ENCODE measurements at regions not wholly inside any gene's neighbourhood (a gene's known extent, or its start where the extent isn't known, plus 50 kb on each side); places are given as distances from the start of the nearest gene placed in this dataset.

DNA sequence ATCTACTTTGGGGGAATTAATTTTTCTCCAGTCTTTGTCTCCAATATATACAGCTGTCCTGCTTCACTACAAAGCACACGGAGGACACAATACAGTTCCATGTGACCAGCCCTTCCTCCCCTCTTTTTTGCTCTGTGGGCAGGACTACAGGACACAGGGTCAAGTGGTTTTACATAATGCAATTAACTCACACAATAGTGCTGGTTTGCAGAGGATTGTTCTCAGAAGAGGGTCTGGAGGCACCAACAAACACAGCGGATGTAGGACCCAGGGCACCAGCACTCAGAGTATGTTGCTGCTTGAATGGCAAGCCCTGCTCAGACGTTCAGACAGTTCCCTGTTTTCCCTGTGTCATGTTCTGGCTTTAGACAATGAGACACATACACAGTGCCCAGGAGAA, 52.0 kb upstream of the NPTX2 start:
- in situ Hi-C loops (cut with HindIII; ENCODE audit: low pct_unique_long_range_greater_than_20kb, low sequenced_read_pairs) = no loop called here
- DNase-seq (ENCODE audit: low read depth) = no peak

DNA sequence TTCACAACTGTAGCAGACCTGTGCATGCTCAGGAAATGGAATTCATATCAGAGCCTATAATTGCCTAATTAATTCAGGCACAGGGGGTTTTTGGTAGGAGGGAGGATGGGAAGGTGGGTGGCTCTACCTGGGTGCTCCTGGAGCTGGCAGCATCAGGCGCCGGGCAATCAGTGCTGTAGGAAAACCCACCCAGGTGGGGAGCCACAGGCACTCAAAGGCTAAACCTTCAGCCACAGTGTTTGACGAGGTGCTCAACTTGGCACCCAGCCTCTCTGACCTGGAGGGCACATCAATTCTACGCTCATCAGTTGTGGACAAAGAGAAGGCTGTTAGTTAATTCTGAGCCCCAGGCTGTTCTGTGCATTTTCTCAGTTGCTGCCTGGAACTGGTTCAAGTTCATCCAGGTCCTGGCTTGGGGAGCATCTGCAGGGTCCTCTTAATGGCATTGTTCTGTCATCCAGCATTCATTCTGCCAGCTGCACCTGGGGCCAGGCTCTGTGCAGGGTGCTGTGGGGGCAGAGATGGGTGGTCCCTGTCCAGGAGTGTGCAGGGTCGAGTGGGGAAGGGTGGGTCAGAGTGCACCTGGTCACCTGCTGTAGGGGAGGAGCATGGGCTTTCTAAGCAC, 54.1 kb upstream of the NPTX2 start:
- in situ Hi-C loops (cut with HindIII; ENCODE audit: low pct_unique_long_range_greater_than_20kb, low sequenced_read_pairs) = no loop called here
- no peak for DNase-seq (ENCODE audit: low read depth)

DNA sequence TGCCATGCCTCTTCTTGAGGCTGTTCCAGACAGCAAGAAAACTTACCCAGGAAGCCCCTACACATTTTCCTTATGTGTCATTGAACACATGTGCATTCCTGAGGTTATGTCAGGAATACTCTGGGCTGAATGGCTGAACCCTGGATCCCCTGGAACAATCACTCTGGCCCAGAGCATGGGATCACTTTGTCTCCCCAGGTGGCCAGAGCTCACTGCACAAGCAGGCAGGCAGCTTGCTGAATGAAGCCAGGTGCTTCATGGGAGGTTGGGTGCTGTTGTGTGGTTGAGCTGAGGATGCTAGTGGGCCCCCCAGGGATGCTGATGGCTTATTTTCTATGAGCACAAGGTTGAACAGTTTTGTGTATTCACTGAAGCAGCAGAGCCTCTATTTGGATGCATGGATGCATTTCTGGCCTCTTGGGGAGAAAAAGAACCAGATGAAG, 54.7 kb upstream of the NPTX2 start:
- in situ Hi-C loops (cut with HindIII; ENCODE audit: low pct_unique_long_range_greater_than_20kb, low sequenced_read_pairs) = no loop called here
- DNase-seq (ENCODE audit: low read depth) = no peak

DNA sequence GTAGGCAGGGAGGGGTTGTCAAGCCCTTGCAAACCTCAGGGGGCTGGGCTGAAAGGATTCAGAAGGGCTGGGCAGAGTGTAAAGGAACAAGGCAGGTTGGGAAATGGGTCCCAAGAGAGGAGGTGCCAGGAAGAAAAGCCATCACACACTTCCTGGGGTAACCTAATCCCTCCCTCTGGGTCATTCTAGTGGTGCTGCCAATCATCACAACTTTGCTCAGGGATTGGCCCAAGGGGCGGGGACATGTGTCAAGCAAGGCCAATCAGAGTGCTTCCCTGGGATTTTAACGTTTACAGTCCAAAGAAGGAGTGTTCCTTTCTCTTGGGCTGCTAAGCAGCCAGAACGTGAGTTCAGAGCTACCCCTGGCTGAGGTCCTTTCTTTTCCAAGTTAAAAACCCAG, 57.1 kb upstream of the NPTX2 start:
- DNase-seq (ENCODE audit: low read depth) = no peak
- in situ Hi-C loops (cut with HindIII; ENCODE audit: low pct_unique_long_range_greater_than_20kb, low sequenced_read_pairs) = no loop called here

DNA sequence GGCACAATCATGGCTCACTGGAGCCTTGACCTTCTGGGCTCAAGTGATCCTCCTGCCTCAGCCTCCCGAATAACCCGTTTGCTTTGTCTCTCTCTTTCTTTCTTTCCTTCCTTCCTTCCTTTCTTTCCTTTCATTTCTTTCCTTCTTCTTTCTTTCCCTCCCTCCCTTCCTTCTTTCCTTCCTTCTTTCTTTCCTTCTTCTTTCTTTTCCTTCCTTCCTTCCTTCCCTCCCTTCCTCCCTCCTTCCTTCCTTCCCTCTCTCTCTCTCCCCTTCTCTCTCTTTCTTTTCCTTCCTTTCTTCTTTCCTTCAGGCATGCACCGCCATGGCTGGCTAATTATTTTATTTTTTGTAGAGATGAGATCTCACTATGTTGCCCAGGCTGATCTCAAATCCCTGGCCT, 57.9 kb upstream of the NPTX2 start:
- no peak for DNase-seq (ENCODE audit: low read depth)
- in situ Hi-C loops (cut with HindIII; ENCODE audit: low pct_unique_long_range_greater_than_20kb, low sequenced_read_pairs) = no loop called here

DNA sequence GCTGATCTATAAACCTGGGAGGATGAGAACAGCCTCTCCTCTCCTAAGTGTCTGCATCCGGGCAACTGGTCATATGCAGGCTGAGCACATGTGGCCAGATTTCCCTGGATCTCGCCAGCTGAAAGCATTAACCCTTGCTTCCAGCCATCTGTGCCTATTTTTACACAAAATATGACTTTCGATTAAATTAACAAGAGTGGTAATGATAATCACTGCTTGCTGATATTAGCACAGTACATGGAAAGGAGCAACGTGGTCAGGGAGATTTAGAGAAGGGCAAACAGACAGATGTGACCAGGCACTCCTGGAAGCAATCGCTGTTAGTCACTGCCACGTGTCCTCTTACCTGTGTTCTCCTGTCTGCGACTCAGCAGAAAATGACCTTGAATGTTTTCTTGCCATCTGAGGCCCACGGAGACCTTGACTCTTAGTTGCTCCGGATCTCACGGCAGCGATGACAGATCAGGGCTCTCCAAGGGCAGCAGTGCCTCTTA, 59.5 kb upstream of the NPTX2 start:
- no peak for DNase-seq (ENCODE audit: low read depth)
- in situ Hi-C loops (cut with HindIII; ENCODE audit: low pct_unique_long_range_greater_than_20kb, low sequenced_read_pairs) = no loop called here

DNA sequence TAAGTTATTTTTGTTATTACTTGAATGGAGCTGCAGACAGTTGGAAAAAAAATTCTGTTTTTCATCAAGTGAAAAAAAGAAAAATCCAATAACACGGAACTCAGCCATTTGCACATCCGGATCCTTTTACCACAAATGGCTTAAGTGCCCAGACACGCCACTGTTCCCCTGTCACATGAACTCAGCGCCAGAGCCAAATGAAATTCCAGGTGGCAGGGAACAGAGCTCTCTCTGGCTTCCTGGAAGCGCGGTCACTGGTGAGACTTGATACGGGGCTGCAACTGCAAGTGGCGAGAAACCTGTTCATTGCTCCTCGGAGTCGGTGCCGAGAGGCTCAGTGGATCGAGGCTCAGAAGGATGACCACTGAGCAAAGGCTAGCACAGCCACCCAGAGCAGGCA, 60.8 kb upstream of the NPTX2 start:
- no peak for DNase-seq (ENCODE audit: low read depth)
- in situ Hi-C loops (cut with HindIII; ENCODE audit: low pct_unique_long_range_greater_than_20kb, low sequenced_read_pairs) = no loop called here

DNA sequence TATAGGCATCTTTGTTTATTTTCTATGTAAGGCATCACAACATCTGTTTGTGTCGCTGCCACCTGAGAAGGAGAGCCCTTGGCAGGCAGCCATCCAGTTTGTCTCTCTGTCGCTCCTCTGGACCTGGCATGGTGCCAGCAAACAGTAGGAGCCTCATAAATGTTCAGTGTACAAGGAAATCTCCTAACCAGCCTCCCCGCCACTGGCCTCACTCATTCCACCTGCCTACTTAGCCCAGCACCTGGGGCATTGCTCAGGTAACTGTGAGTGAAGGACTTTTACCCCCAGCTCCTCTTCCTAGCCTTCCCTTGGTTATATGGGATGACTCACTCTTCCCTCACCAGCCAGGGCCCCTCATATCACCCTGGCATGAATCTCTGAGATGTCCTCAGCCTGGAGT, 61.7 kb upstream of the NPTX2 start:
- no peak for DNase-seq (ENCODE audit: low read depth)
- in situ Hi-C loops (cut with HindIII; ENCODE audit: low pct_unique_long_range_greater_than_20kb, low sequenced_read_pairs) = no loop called here

DNA sequence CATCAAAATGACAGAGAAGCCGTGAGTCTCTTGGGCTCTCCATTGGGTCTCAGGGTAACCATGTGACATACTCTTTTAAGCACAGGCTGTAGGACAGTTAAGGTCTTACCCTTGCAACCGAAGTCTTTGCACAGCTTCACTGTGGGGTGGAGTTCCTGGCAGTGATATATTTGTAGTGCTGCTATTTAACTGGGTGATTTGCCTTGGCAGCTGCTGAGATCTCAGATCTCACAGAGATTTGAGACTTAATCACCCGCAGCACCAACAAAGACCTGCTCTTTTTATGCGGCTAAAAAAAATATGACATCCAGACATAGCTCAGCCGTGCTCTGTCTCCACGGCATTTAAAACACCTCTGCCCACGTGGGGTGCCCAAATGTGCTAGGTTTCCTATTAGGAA, 63.4 kb upstream of the NPTX2 start:
- in situ Hi-C loops (cut with HindIII; ENCODE audit: low pct_unique_long_range_greater_than_20kb, low sequenced_read_pairs) = no loop called here
- DNase-seq (ENCODE audit: low read depth) = no peak

DNA sequence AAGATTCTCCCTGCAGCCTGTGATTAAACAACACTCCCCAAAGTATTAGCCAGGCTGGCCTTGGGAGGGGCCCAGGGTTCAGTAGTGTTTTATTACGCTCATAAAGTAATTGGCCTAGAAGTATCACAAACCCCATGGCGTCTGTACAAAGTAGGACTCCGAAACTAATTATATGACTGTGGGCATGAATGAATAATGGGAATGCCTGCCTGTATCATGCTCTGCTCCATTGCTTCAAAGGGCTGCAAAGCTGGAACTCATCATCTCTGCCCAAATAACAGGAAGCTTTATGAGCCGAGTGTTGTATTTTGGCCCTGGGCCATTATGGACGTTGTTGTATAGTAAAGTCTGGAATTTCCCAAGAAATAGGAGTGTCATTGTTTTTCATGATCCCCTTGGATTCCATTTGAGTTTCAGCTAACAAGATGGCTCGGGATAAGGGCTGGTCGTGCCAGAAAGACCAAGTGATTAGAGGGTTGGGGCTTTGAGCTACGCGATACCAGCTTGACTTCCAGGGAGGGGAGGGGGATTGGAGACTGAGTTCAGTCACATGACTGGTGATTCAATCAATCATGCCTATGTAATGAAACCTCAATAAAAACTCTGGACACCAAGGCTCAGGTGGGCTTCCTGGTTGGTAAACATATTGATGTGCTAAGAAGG, 65.3 kb upstream of the NPTX2 start:
- no peak for DNase-seq (ENCODE audit: low read depth)
- in situ Hi-C loops (cut with HindIII; ENCODE audit: low pct_unique_long_range_greater_than_20kb, low sequenced_read_pairs) = no loop called here

DNA sequence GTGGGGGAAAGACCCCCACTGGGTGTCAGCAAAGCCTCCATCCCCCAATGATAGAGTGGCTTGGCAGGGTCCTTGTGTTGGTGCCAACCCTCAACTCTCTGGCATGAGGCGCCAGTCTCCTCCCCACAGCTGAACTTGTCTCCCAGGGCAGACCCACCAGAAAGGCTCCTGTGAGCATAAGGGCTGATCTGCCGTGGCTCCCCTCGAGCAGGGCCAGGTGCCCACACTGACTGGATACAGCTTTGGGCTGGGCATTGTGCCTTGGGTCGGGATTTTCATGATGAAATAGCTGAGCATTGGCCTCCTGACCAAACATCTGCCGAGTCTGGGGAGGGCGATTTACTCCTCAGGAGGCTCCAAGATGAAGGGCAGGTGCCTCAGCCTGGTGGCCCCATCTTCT, 68.1 kb upstream of the NPTX2 start:
- no peak for DNase-seq (ENCODE audit: low read depth)
- in situ Hi-C loops (cut with HindIII; ENCODE audit: low pct_unique_long_range_greater_than_20kb, low sequenced_read_pairs) = no loop called here

DNA sequence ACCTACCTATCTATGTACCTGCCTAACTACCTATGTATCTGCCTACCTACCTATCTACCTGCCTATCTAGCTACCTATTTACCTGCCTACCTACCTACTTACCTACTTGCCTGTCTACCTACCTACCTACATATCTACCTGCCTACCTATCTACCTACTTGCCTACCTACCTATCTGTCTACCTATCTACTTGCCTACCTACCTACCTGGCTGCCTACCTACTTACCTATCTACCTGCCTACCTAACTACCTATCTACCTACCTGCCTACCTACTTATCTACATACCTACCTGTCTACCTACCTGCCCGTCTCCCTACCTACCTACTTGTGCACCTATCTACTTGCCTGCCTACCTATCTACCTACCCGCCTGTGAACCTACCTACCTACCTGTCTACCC, 68.7 kb upstream of the NPTX2 start:
- in situ Hi-C loops (cut with HindIII; ENCODE audit: low pct_unique_long_range_greater_than_20kb, low sequenced_read_pairs) = no loop called here
- no peak for DNase-seq (ENCODE audit: low read depth)

DNA sequence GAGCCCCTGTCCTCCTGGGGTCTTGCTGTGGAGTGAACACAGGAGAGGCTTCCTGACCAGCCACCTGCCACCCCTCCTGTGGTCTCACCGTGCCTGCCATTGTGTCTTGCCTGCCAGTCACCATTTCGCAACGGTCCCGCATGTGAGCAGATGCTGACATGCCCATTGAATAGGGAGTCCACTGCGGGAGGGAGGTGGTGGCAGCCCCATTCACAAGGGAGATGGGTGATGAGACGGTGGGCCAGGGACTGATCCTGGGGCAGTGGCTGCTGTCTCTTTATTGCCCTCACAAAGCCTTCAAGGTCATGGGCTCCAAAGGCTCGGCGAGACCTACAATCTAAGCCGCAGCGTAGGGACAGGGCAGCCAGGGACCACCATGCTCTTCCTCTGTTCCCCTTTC, 76.0 kb upstream of the NPTX2 start:
- in situ Hi-C loops (cut with HindIII; ENCODE audit: low pct_unique_long_range_greater_than_20kb, low sequenced_read_pairs) = no loop called here
- DNase-seq (ENCODE audit: low read depth) = no peak

DNA sequence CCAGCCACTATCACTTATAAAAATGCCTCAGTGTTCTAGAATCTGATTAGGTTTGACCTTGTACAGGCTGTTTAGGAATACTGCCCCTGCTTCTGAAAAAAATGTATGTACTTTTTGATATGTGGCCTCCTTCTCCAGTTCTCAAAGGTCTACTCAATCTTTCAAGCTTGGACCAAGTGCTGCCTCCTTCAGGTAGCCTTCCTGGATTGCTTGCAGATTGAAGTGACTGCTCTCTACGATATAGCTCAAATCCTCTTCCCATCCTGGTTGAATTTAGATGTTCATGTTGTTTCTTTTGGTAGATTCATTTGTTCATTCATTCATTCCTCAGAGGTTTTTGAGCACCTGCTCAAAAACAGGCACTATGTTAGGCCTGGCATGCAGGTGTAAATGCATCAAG, 77.2 kb upstream of the NPTX2 start:
- DNase-seq (ENCODE audit: low read depth) = no peak
- in situ Hi-C loops (cut with HindIII; ENCODE audit: low pct_unique_long_range_greater_than_20kb, low sequenced_read_pairs) = no loop called here

DNA sequence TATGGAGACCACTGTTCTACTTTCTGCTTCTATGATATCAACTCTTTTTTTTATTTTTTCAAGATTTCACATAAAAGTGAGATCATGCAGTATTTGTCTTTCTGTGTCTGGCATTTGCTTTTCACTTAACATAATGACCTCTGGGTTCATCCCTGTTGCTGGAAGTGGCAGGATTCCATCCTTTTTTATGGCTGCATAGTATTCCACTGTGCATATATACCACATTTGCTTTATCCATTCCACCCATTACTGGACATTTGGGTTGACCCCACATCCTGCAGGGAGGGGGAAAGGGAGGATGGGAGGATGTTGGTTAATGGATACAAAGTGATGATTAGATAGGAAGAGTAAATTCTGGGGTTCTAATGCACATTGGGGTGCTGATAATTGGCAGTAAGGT, 80.3 kb upstream of the NPTX2 start:
- DNase-seq (ENCODE audit: low read depth) = no peak
- in situ Hi-C loops (cut with HindIII; ENCODE audit: low pct_unique_long_range_greater_than_20kb, low sequenced_read_pairs) = no loop called here

DNA sequence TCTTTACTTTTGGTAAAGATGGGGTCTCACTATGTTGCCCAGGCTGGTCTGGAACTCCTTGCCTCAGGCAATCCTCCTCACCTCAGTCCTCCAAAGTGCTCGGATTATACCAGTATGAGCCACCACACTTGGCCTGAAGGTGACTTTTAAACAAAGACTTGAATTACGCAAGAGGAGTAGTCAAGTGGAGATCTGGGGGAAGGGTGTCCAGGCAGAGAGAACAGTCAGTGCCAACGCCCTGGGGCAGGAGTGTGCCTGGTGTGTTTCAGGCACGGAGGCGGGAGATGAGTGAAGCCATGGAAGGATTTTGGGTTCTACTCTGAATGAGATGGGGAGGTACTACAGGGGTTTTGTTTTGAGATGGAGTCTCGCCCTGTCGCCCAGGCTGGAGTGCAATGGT, 82.6 kb upstream of the NPTX2 start:
- no peak for DNase-seq (ENCODE audit: low read depth)

DNA sequence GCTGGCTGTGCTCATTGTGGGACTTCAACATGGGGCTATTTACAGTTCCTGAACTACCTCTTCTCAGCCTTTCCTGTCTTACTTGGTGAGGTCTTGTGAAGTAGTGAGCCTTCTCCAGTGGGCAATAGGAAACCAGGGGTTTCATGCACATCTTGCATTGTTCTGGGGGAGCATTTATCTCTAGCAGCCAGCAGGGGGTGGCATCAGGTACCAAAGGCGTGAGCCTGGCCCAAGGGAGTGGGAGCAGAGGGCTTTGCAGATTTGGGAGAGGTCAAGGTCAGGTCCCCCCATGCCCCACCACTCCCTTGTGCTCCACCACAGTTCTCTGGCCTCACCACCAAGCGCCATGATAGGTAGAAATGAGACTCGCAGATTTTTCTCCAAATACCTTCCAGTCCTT, 85.4 kb upstream of the NPTX2 start:
- in situ Hi-C loops (cut with HindIII; ENCODE audit: low pct_unique_long_range_greater_than_20kb, low sequenced_read_pairs) = no loop called here
- DNase-seq (ENCODE audit: low read depth) = no peak

More for the DNA sequence above, 82.6 kb upstream of the NPTX2 start:
- in situ Hi-C loops (cut with HindIII; ENCODE audit: low pct_unique_long_range_greater_than_20kb, low sequenced_read_pairs) = no loop called here

DNA sequence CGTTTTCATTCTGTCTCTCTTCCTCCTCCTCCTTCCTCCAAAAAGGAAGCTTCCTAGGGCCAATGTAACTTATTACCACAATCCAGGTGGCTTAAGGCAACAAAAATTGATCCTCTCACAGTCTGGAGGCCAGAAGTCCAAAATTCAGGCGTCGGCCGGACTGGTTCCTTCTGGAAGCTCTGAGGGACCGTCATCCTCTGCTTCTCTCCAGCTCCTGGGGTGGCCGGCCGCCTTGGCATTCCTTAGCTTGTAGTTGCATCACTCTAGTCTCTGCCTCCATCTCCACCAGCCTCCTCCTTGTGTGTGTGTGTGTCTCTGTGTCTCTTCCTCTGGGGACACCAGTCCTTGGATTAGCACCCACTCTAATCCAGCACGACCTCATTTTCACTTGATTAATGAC, 89.0 kb upstream of the NPTX2 start:
- no peak for DNase-seq (ENCODE audit: low read depth)
- in situ Hi-C loops (cut with HindIII; ENCODE audit: low pct_unique_long_range_greater_than_20kb, low sequenced_read_pairs) = no loop called here

DNA sequence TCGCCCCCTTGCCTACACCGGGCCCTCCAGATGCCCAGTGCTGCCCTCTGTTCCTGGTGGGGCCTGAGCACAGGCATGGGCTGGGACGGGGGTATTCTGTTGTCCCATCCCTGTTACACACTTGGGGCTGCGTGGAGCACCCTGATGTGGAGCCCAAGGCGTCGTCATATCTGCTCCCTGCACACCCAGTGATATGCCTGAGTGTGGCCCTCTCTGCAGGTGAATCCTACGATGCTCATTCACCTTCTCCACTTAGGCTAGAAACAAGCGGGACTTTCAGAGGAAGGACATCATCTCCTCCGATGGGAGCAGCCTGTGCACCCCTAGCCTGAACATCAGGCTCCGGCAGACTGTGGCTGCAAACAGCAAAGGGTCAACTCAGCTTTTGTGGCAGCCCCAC, 91.0 kb upstream of the NPTX2 start:
- in situ Hi-C loops (cut with HindIII; ENCODE audit: low pct_unique_long_range_greater_than_20kb, low sequenced_read_pairs) = no loop called here
- no peak for DNase-seq (ENCODE audit: low read depth)

DNA sequence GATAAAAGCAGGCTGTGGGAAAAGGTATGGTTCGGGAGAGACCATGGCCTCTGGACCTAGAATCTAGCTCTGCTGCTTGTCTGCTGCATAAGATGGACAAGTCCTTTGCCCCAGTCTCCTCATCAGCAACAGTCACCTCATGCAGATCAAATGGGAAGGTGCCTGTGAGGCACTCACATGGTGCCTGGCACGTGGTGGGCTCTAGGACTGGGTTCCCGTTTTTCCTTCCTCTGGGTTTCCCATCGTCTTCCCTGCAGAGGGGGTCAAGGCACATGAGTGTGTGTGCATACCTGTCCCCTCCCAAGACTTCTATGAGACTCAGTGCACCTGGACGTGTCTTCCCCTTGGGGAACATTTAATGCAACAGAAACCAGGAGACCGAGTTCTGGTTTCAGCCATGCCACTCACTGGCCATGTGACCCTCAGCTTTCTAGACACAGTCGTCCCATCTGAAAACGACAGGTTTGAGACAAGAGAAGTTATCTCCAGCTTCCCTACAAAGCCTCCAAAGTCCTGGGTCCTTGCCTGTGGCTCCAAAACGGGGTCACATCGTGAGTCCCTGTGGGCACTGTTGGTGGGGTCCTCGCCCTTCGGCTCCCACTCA, 95.9 kb upstream of the NPTX2 start:
- no peak for DNase-seq (ENCODE audit: low read depth)
- in situ Hi-C loops (cut with HindIII; ENCODE audit: low pct_unique_long_range_greater_than_20kb, low sequenced_read_pairs) = no loop called here
